ENCODE measurements at regions not wholly inside any gene's neighbourhood (a gene's known extent, or its start where the extent isn't known, plus 50 kb on each side); places are given as distances from the start of the nearest gene placed in this dataset.

GRCh38 chr1:87939444-87939843 lies 610.8 kb downstream of the LMO4 start:
- Mint-ChIP-seq H3K27ac (ENCODE audit: unreplicated experiment) (no peak overlapping the region), H3K27me3 (ENCODE audit: insufficient read depth, unreplicated experiment) (no peaks in the 10 kb centered on the region), H3K4me3 (ENCODE audit: unreplicated experiment) (no peak overlapping the region), H3K9me3 (ENCODE audit: unreplicated experiment) (peaks cover 6% of the 10 kb centered on the region), H3K4me1 (ENCODE audit: low read depth, unreplicated experiment) (peaks cover 7% of the 10 kb centered on the region), H3K36me3 (ENCODE audit: insufficient read depth, unreplicated experiment) (no peaks in the 10 kb centered on the region)
- TF ChIP-seq, protein P1, sequence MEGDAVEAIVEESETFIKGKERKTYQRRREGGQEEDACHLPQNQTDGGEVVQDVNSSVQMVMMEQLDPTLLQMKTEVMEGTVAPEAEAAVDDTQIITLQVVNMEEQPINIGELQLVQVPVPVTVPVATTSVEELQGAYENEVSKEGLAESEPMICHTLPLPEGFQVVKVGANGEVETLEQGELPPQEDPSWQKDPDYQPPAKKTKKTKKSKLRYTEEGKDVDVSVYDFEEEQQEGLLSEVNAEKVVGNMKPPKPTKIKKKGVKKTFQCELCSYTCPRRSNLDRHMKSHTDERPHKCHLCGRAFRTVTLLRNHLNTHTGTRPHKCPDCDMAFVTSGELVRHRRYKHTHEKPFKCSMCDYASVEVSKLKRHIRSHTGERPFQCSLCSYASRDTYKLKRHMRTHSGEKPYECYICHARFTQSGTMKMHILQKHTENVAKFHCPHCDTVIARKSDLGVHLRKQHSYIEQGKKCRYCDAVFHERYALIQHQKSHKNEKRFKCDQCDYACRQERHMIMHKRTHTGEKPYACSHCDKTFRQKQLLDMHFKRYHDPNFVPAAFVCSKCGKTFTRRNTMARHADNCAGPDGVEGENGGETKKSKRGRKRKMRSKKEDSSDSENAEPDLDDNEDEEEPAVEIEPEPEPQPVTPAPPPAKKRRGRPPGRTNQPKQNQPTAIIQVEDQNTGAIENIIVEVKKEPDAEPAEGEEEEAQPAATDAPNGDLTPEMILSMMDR (IDR thresholded peaks at IDR 0.05; ENCODE audit: insufficient read depth in 1 of 2, low read depth in 1 of 2, low read length in 1 of 2, severe bottlenecking in 1 of 2, unreplicated experiment in 1 of 2), result no peak
- Histone ChIP-seq H3K4me3 (ENCODE audit: low read depth, low read length) (no peak overlapping the region), H3K9me3 (no peaks in the 10 kb centered on the region), H3K4me1 (no peaks in the 10 kb centered on the region), H3K27me3 (replicated peaks; ENCODE audit: control insufficient read depth, insufficient read depth, low read length) (no peaks in the 10 kb centered on the region), H3K36me3 (ENCODE audit: control insufficient read depth, insufficient read depth, low read length) (no peaks in the 10 kb centered on the region)
- intact Hi-C loops (cut with micrococcal nuclease; ENCODE audit: unreplicated experiment), result no loop called here
- ChIA-PET POLR2A (no interaction called here), CTCF (no interaction called here)
- BruUV-seq (replicated peaks), result no TSS peak
- no peak for DNase-seq

DNA sequence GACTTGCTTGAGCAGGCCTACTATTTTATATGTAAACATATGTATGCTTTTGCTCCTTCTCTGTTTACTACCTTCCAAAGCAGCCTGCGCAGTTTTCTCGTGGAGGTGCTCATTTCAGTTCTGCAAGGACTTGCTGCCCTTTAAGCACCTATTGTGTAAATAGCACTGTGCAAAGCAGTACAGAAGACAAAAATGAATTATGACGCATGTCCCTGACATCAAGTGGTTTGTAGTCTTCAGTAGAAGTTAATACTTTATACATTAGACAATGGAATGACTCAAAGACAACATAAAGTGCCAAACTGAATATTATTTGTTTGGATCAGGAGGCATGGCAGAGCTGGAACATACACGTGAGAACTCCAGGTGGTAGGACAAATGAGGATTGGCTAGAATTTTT lies 611.7 kb downstream of the LMO4 start:
- H3K4me1 Mint-ChIP-seq (ENCODE audit: low read depth, unreplicated experiment), result peaks cover 7% of the 10 kb centered on the region
- H3K27me3 ChIP-seq (replicated peaks; ENCODE audit: control insufficient read depth, insufficient read depth, low read length), result no peaks in the 10 kb centered on the region
- H3K27me3 Mint-ChIP-seq (ENCODE audit: insufficient read depth, unreplicated experiment), result no peaks in the 10 kb centered on the region
- ChIA-PET POLR2A (no interaction called here), CTCF (no interaction called here)
- H3K4me3 Mint-ChIP-seq (ENCODE audit: unreplicated experiment), result no peak overlapping the region
- BruUV-seq (replicated peaks), result no TSS peak
- no peak overlapping the region for H3K27ac Mint-ChIP-seq (ENCODE audit: unreplicated experiment)
- H3K4me3 ChIP-seq (ENCODE audit: low read depth, low read length), result no peak overlapping the region
- H3K9me3 Mint-ChIP-seq (ENCODE audit: unreplicated experiment), result peaks cover 6% of the 10 kb centered on the region
- intact Hi-C loops (cut with micrococcal nuclease; ENCODE audit: unreplicated experiment), result no loop called here
- no peaks in the 10 kb centered on the region for H3K9me3 ChIP-seq
- TF ChIP-seq, protein P1 (IDR thresholded peaks at IDR 0.05; ENCODE audit: insufficient read depth in 1 of 2, low read depth in 1 of 2, low read length in 1 of 2, severe bottlenecking in 1 of 2, unreplicated experiment in 1 of 2), result no peak
- no peaks in the 10 kb centered on the region for H3K36me3 Mint-ChIP-seq (ENCODE audit: insufficient read depth, unreplicated experiment)
- no peaks in the 10 kb centered on the region for H3K36me3 ChIP-seq (ENCODE audit: control insufficient read depth, insufficient read depth, low read length)
- no peak for DNase-seq
- no peaks in the 10 kb centered on the region for H3K4me1 ChIP-seq

GRCh38 chr1:87941337-87941946 lies 612.8 kb downstream of the LMO4 start:
- Mint-ChIP-seq H3K9me3 (ENCODE audit: unreplicated experiment) (peaks cover 6% of the 10 kb centered on the region), H3K4me1 (ENCODE audit: low read depth, unreplicated experiment) (peaks cover 7% of the 10 kb centered on the region), H3K27me3 (ENCODE audit: insufficient read depth, unreplicated experiment) (no peaks in the 10 kb centered on the region), H3K4me3 (ENCODE audit: unreplicated experiment) (no peak overlapping the region), H3K36me3 (ENCODE audit: insufficient read depth, unreplicated experiment) (no peaks in the 10 kb centered on the region), H3K27ac (ENCODE audit: unreplicated experiment) (no peak overlapping the region)
- H3K4me3 ChIP-seq (ENCODE audit: low read depth, low read length), result no peak overlapping the region
- ChIA-PET POLR2A (no interaction called here), CTCF (no interaction called here)
- intact Hi-C loops (cut with micrococcal nuclease; ENCODE audit: unreplicated experiment), result no loop called here
- H3K27me3 ChIP-seq (replicated peaks; ENCODE audit: control insufficient read depth, insufficient read depth, low read length), result no peaks in the 10 kb centered on the region
- BruUV-seq (replicated peaks), result no TSS peak
- H3K9me3 ChIP-seq, result no peaks in the 10 kb centered on the region
- TF ChIP-seq, protein P1 (IDR thresholded peaks at IDR 0.05; ENCODE audit: insufficient read depth in 1 of 2, low read depth in 1 of 2, low read length in 1 of 2, severe bottlenecking in 1 of 2, unreplicated experiment in 1 of 2), result no peak
- H3K4me1 ChIP-seq, result no peaks in the 10 kb centered on the region
- no peak for DNase-seq
- H3K36me3 ChIP-seq (ENCODE audit: control insufficient read depth, insufficient read depth, low read length), result no peaks in the 10 kb centered on the region

All from Caco-2 (cell line).